ENCODE measurements at regions not wholly inside any gene's neighbourhood (a gene's known extent, or its start where the extent isn't known, plus 50 kb on each side); places are given as distances from the start of the nearest gene placed in this dataset.

GRCh38 chr3:66778777-66779176 is 219.3 kb upstream of the KBTBD8 start:
- no peak for TF ChIP-seq CTCF (IDR thresholded peaks at IDR 0.05; ENCODE audit: borderline replicate concordance, extremely low read depth, insufficient read depth)
- H3K9ac ChIP-seq (ENCODE audit: low read length in 3 of 3), result no peak overlapping the region
- no peak for FAIRE-seq
- H3K4me3 ChIP-seq (ENCODE audit: low read length in 3 of 3), result no peak overlapping the region
- intact Hi-C loops (cut with DNase I), result no loop called here
- H3K4me1 ChIP-seq (ENCODE audit: control insufficient read depth in 2 of 3, insufficient read depth in 2 of 3, low read depth in 1 of 3, low read length in 3 of 3), result no peaks in the 10 kb centered on the region
- H3K27ac ChIP-seq (ENCODE audit: low read depth in 2 of 2, low read length in 2 of 2), result no peak overlapping the region
- H3K9me3 ChIP-seq (ENCODE audit: control insufficient read depth in 2 of 3, insufficient read depth in 1 of 3, low read length in 3 of 3), result peaks cover 0 to 1% (median 0%) of the 10 kb centered on the region in 3 donors
- no peak for DNase-seq
- H3K27me3 ChIP-seq (ENCODE audit: control insufficient read depth, insufficient read depth, low read length), result no peaks in the 10 kb centered on the region
- no peaks in the 10 kb centered on the region for H3K36me3 ChIP-seq (ENCODE audit: control insufficient read depth in 2 of 3, insufficient read depth in 3 of 3, low read length in 3 of 3)

- intact Hi-C loops (cut with DNase I), result no loop called here
Observed at GRCh38 chr3:66785191-66785909, 212.8 kb upstream of the KBTBD8 start.

GRCh38 chr3:66789580-66790237 is 208.4 kb upstream of the KBTBD8 start:
- no peak overlapping the region for H3K9ac ChIP-seq (ENCODE audit: low read length in 3 of 3)
- no peaks in the 10 kb centered on the region for H3K4me1 ChIP-seq (ENCODE audit: control insufficient read depth in 2 of 3, insufficient read depth in 2 of 3, low read depth in 1 of 3, low read length in 3 of 3)
- H3K27me3 ChIP-seq (ENCODE audit: control insufficient read depth, insufficient read depth, low read length), result no peaks in the 10 kb centered on the region
- intact Hi-C loops (cut with DNase I), result no loop called here
- no peak overlapping the region for H3K27ac ChIP-seq (ENCODE audit: low read depth in 2 of 2, low read length in 2 of 2)
- no peak for FAIRE-seq
- H3K36me3 ChIP-seq (ENCODE audit: control insufficient read depth in 2 of 3, insufficient read depth in 3 of 3, low read length in 3 of 3), result no peaks in the 10 kb centered on the region
- H3K9me3 ChIP-seq (ENCODE audit: control insufficient read depth in 2 of 3, insufficient read depth in 1 of 3, low read length in 3 of 3), result no peaks in the 10 kb centered on the region
- no peak for TF ChIP-seq CTCF (IDR thresholded peaks at IDR 0.05; ENCODE audit: borderline replicate concordance, extremely low read depth, insufficient read depth)
- DNase-seq, result peak; percentile 56 to 78 (median 72)
- H3K4me3 ChIP-seq (ENCODE audit: low read length in 3 of 3), result no peak overlapping the region

More at GRCh38 chr3:66785191-66785909, 212.8 kb upstream of the KBTBD8 start:
- DNase-seq (no peak), FAIRE-seq (no peak)
- H3K9me3 ChIP-seq (ENCODE audit: control insufficient read depth in 2 of 3, insufficient read depth in 1 of 3, low read length in 3 of 3), result peaks cover 0 to 3% (median 0%) of the 10 kb centered on the region in 3 donors
- no peak overlapping the region for H3K4me3 ChIP-seq (ENCODE audit: low read length in 3 of 3)
- no peak for TF ChIP-seq CTCF (IDR thresholded peaks at IDR 0.05; ENCODE audit: borderline replicate concordance, extremely low read depth, insufficient read depth)
- H3K36me3 ChIP-seq (ENCODE audit: control insufficient read depth in 2 of 3, insufficient read depth in 3 of 3, low read length in 3 of 3), result no peaks in the 10 kb centered on the region
- H3K27me3 ChIP-seq (ENCODE audit: control insufficient read depth, insufficient read depth, low read length), result no peaks in the 10 kb centered on the region
- H3K27ac ChIP-seq (ENCODE audit: low read depth in 2 of 2, low read length in 2 of 2), result no peak overlapping the region
- H3K4me1 ChIP-seq (ENCODE audit: control insufficient read depth in 2 of 3, insufficient read depth in 2 of 3, low read depth in 1 of 3, low read length in 3 of 3), result no peaks in the 10 kb centered on the region
- no peak overlapping the region for H3K9ac ChIP-seq (ENCODE audit: low read length in 3 of 3)

Data from kidney (tissue), 13 donors.